HG03442 (cell line): ENCODE measurements at regions not wholly inside any gene's neighbourhood (a gene's known extent, or its start where the extent isn't known, plus 50 kb on each side); places are given as distances from the start of the nearest gene placed in this dataset.

ENCODE experiments used
- ATAC-seq: cut with Tn5 transposase; IDR thresholded peaks from one replicate; pipeline ENCODE4 v1.9.1; 2021; ENCODE audit warnings: mild to moderate bottlenecking, moderate library complexity; ENCODE audit not compliant: unreplicated experiment

- no peak for ATAC-seq
Measured at GRCh38 chr4:121228848-121229247, 64.7 kb upstream of the TNIP3 start.

- ATAC-seq = peak; percentile 78
Measured at GRCh38 chr4:121227341-121227792, 63.2 kb upstream of the TNIP3 start.

- ATAC-seq = no peak
Measured at GRCh38 chr4:121226362-121226761, 62.2 kb upstream of the TNIP3 start.

- no peak for ATAC-seq
Measured at GRCh38 chr4:121221608-121222007, 57.5 kb upstream of the TNIP3 start.

GRCh38 chr4:121221201-121221600 lies 57.1 kb upstream of the TNIP3 start:
- no peak for ATAC-seq

- no peak for ATAC-seq
Measured at GRCh38 chr4:121220698-121221097, 56.6 kb upstream of the TNIP3 start.

- ATAC-seq = no peak
Measured at GRCh38 chr4:121219227-121219626, 55.1 kb upstream of the TNIP3 start.

GRCh38 chr4:121217351-121217750 lies 53.2 kb upstream of the TNIP3 start:
- no peak for ATAC-seq

GRCh38 chr4:121216461-121216860 lies 52.3 kb upstream of the TNIP3 start:
- no peak for ATAC-seq

- ATAC-seq = no peak
Measured at GRCh38 chr4:121213940-121214339, 49.8 kb upstream of the TNIP3 start.
